Progenitor cell of endocrine pancreas (in vitro differentiated cells): ENCODE measurements at regions not wholly inside any gene's neighbourhood (a gene's known extent, or its start where the extent isn't known, plus 50 kb on each side); places are given as distances from the start of the nearest gene placed in this dataset.

ENCODE experiments used
- DNase-seq: peaks from one replicate; pipeline ENCODE4 v3.0.0; 2021; ENCODE audit warnings: low spot score; ENCODE audit not compliant: unreplicated experiment
- H3K27ac Mint-ChIP-seq: 2 replicates; pipeline ENCODE4 v1.8.0; 2021; ENCODE audit warnings: mild to moderate bottlenecking, moderate library complexity, mixed read lengths
- H3K27me3 Mint-ChIP-seq: 2 replicates; pipeline ENCODE4 v1.8.0; 2021; ENCODE audit warnings: mixed read lengths
- H3K36me3 Mint-ChIP-seq: 2 replicates; pipeline ENCODE4 v1.8.0; 2022; ENCODE audit warnings: mixed read lengths; ENCODE audit not compliant: insufficient read depth
- H3K4me1 Mint-ChIP-seq: 2 replicates; pipeline ENCODE4 v1.8.0; 2021; ENCODE audit warnings: low read depth, mixed read lengths
- H3K4me3 Mint-ChIP-seq: 2 replicates; pipeline ENCODE4 v1.8.0; 2021; ENCODE audit warnings: low read depth, mild to moderate bottlenecking, moderate library complexity, mixed read lengths
- H3K9me3 Mint-ChIP-seq: 2 replicates; pipeline ENCODE4 v1.8.0; 2021; ENCODE audit warnings: low read depth, mixed read lengths
- CTCF ChIP-seq: fragments of 200-600 bp; sonication (generic); IDR thresholded peaks from one replicate; pipeline ENCODE4 v1.5.0; 2021; ENCODE audit warnings: antibody characterized with exemption, mild to moderate bottlenecking; ENCODE audit not compliant: unreplicated experiment

- H3K4me1 Mint-ChIP-seq, result peaks cover 38% of the 10 kb centered on the region
- no peaks in the 10 kb centered on the region for H3K27me3 Mint-ChIP-seq
- DNase-seq, result peak; percentile 45
- no peak for TF ChIP-seq CTCF
- H3K4me3 Mint-ChIP-seq, result peak overlapping the region; percentile 50
- no peaks in the 10 kb centered on the region for H3K36me3 Mint-ChIP-seq
- H3K9me3 Mint-ChIP-seq, result no peaks in the 10 kb centered on the region
- peak overlapping the region; percentile 86 for H3K27ac Mint-ChIP-seq
Measured at GRCh38 chr2:217434180-217434975, 568.4 kb downstream of the TNS1 start.

- H3K4me3 Mint-ChIP-seq, result peak overlapping the region; percentile 50
- DNase-seq, result no peak
- no peaks in the 10 kb centered on the region for H3K36me3 Mint-ChIP-seq
- peaks cover 38% of the 10 kb centered on the region for H3K4me1 Mint-ChIP-seq
- no peaks in the 10 kb centered on the region for H3K9me3 Mint-ChIP-seq
- no peaks in the 10 kb centered on the region for H3K27me3 Mint-ChIP-seq
- peak overlapping the region; percentile 86 for H3K27ac Mint-ChIP-seq
- no peak for TF ChIP-seq CTCF
Measured at GRCh38 chr2:217433522-217433921, 569.3 kb downstream of the TNS1 start.

- Mint-ChIP-seq H3K36me3 (no peaks in the 10 kb centered on the region), H3K4me1 (peaks cover 33% of the 10 kb centered on the region), H3K27ac (peak overlapping the region; percentile 9), H3K27me3 (no peaks in the 10 kb centered on the region), H3K9me3 (no peaks in the 10 kb centered on the region), H3K4me3 (no peak overlapping the region)
- no peak for DNase-seq
- TF ChIP-seq CTCF, result no peak
Measured at GRCh38 chr2:217431577-217432269, 571.1 kb downstream of the TNS1 start.

GRCh38 chr2:217430916-217431576, 571.2 kb upstream of the TNP1 start:
- no peak for DNase-seq
- no peaks in the 10 kb centered on the region for H3K36me3 Mint-ChIP-seq
- H3K27ac Mint-ChIP-seq, result no peak overlapping the region
- no peaks in the 10 kb centered on the region for H3K9me3 Mint-ChIP-seq
- peaks cover 27% of the 10 kb centered on the region for H3K4me1 Mint-ChIP-seq
- no peaks in the 10 kb centered on the region for H3K27me3 Mint-ChIP-seq
- no peak for TF ChIP-seq CTCF
- no peak overlapping the region for H3K4me3 Mint-ChIP-seq

- no peak for DNase-seq
- Mint-ChIP-seq H3K9me3 (peaks cover 3% of the 10 kb centered on the region), H3K4me3 (no peak overlapping the region), H3K27ac (no peak overlapping the region), H3K36me3 (peaks cover 3% of the 10 kb centered on the region), H3K27me3 (no peaks in the 10 kb centered on the region), H3K4me1 (peaks cover 20% of the 10 kb centered on the region)
- no peak for TF ChIP-seq CTCF
Measured at GRCh38 chr2:217429981-217430500, 570.2 kb upstream of the TNP1 start.
